SK-N-SH (cell line): ENCODE measurements at regions not wholly inside any gene's neighbourhood (a gene's known extent, or its start where the extent isn't known, plus 50 kb on each side); places are given as distances from the start of the nearest gene placed in this dataset.

Experiments used
- CHD2 ChIP-seq: fragments of 150-350 bp; IDR thresholded peaks from 2 replicates; pipeline ENCODE4 v1.6.1; 2018; ENCODE audit warnings: low read length; ENCODE audit not compliant: partially characterized antibody
- CTCF ChIP-seq: fragments of 200-600 bp; sonication (generic); IDR thresholded peaks from 2 replicates; pipeline ENCODE4 v1.6.1; 2017; ENCODE audit warnings: antibody characterized with exemption, mild to moderate bottlenecking, moderate library complexity
- EP300 ChIP-seq, 2 experiments: IDR thresholded peaks; 2 replicates each; pipeline versions ENCODE4 v1.4.0 to v1.6.1; 2012; ENCODE audit warnings: borderline replicate concordance in 1 of 2, low read depth in 1 of 2, low read length in 1 of 2
- FOXJ3 ChIP-seq: sonication (generic); formaldehyde crosslinking; IDR thresholded peaks from 2 replicates; pipeline ENCODE4 v1.5.1; 2020; ENCODE audit warnings: mild to moderate bottlenecking, missing genetic modification reagents
- MEF2A ChIP-seq: IDR thresholded peaks from 2 replicates; pipeline ENCODE4 v1.4.0; 2012; ENCODE audit warnings: low read depth, borderline replicate concordance
- MXI1 ChIP-seq: IDR thresholded peaks from 2 replicates; pipeline ENCODE4 v1.6.1; 2012; ENCODE audit warnings: mild to moderate bottlenecking, low read depth, low read length, improper control_type of control experiment
- NRF1 ChIP-seq: IDR thresholded peaks from 2 replicates; pipeline ENCODE4 v1.6.1; 2012; ENCODE audit warnings: low read depth, mild to moderate bottlenecking, low read length
- PBX3 ChIP-seq: IDR thresholded peaks from 2 replicates; pipeline ENCODE4; 2012
- POLR2AphosphoS5 ChIP-seq: IDR thresholded peaks from 2 replicates; pipeline ENCODE4 v1.6.1; 2012; ENCODE audit warnings: low read depth, low read length
- RAD21 ChIP-seq: IDR thresholded peaks from 2 replicates; pipeline ENCODE4 v1.6.1; 2012; ENCODE audit warnings: mild to moderate bottlenecking, low read length
- REST ChIP-seq: IDR thresholded peaks from 2 replicates; pipeline ENCODE4 v1.6.1; 2012; ENCODE audit warnings: mild to moderate bottlenecking, low read depth, low read length, moderate library complexity
- SIN3A ChIP-seq: IDR thresholded peaks from 2 replicates; pipeline ENCODE4 v1.6.1; 2012; ENCODE audit warnings: low read depth, mild to moderate bottlenecking, low read length, moderate library complexity, borderline replicate concordance
- USF2 ChIP-seq: fragments of 150-350 bp; IDR thresholded peaks from 2 replicates; pipeline ENCODE4 v1.6.1; 2017; ENCODE audit warnings: antibody characterized with exemption, low read length, low read depth, borderline replicate concordance
- YY1 ChIP-seq: IDR thresholded peaks from 2 replicates; pipeline ENCODE4 v1.4.0; 2012; ENCODE audit warnings: low read depth, mild to moderate bottlenecking

- no peak for TF ChIP-seq MEF2A
- TF ChIP-seq CTCF: no peak
- TF ChIP-seq NRF1: no peak
- TF ChIP-seq MXI1: no peak
- no peak for TF ChIP-seq USF2
- TF ChIP-seq RAD21: no peak
- no peak for TF ChIP-seq YY1
- TF ChIP-seq PBX3: no peak
- no peak for TF ChIP-seq FOXJ3 (CRISPR knock-in tag)
- TF ChIP-seq REST: no peak
- TF ChIP-seq POLR2AphosphoS5: no peak
- no peak for TF ChIP-seq EP300 (IDR thresholded peaks at IDR 0.05; ENCODE audit: borderline replicate concordance in 1 of 2, low read depth in 1 of 2, low read length in 1 of 2)
- no peak for TF ChIP-seq CHD2
- no peak for TF ChIP-seq SIN3A
These were observed 151.0 kb downstream of the SEC14L1 start for GRCh38 chr17:77291591-77292386.
